ACC112 (cell line): ENCODE measurements at regions not wholly inside any gene's neighbourhood (a gene's known extent, or its start where the extent isn't known, plus 50 kb on each side); places are given as distances from the start of the nearest gene placed in this dataset.
"Not testable (repeated sequence)": the region's sequence is repeated elsewhere in the genome, so short reads cannot be mapped to it uniquely, and the experiment has no call there.

ENCODE experiments used
- H2AFZ ChIP-seq: fragments of 200-600 bp; sonication (generic); one replicate; pipeline ENCODE4 v1.6.0; 2017; ENCODE audit warnings: antibody characterized with exemption, low read length; ENCODE audit not compliant: unreplicated experiment
- H3K27ac ChIP-seq: fragments of 200-600 bp; sonication (generic); 2 replicates; pipeline ENCODE4 v1.5.1; 2014; ENCODE audit warnings: low read depth, mild to moderate bottlenecking, antibody characterized with exemption, low read length, moderate library complexity
- H3K27me3 ChIP-seq: fragments of 200-600 bp; sonication (generic); 2 replicates; pipeline ENCODE4 v1.6.1; 2014; ENCODE audit warnings: mild to moderate bottlenecking, antibody characterized with exemption, low read length, moderate library complexity, mixed read lengths; ENCODE audit not compliant: insufficient read depth
- H3K36me3 ChIP-seq: fragments of 200-600 bp; sonication (generic); 2 replicates; pipeline ENCODE4 v1.6.1; 2016; ENCODE audit warnings: mild to moderate bottlenecking, antibody characterized with exemption, low read length, moderate library complexity, mixed read lengths; ENCODE audit not compliant: insufficient read depth
- H3K4me1 ChIP-seq: fragments of 200-600 bp; sonication (generic); one replicate; pipeline ENCODE4 v1.6.1; 2016; ENCODE audit warnings: low read length, mixed read lengths; ENCODE audit not compliant: insufficient read depth, unreplicated experiment, control insufficient read depth
- H3K4me3 ChIP-seq: fragments of 200-600 bp; sonication (generic); 2 replicates; pipeline ENCODE4 v1.5.1; 2014; ENCODE audit warnings: mild to moderate bottlenecking, low read depth, low read length
- H3K79me2 ChIP-seq: fragments of 200-600 bp; sonication (generic); one replicate; pipeline ENCODE4 v1.6.0; 2016; ENCODE audit warnings: low read length; ENCODE audit not compliant: control insufficient read depth, unreplicated experiment, insufficient read depth

DNA sequence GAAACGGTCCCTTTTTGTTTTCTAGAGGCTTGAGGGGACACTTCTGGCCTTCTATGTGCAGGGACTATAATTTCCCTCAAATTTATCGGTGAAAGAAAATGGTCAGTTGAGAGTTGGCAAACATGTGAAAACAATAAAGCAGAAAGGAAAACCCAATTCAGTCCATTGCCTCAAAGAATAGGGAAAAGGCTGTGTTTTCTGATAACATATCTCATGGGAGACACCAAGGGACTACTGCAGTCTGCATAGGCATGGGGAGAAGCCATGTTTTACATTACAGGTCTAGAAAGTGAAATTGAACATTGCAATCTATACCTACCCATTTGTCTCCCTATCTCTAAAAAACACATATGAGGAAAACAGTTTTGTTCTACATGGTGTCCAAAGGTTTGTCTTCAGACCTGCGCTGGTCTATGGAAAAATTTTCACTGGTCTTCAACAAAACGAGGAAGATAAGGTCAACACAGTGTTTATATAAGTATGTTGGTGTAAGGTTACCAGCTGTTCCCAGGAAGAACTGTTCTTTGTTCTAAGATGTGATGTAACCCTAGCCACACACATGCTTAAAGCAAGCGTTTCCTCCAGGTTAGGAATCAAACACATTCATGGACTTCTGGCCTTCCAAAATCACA, 179.7 kb downstream of the MREG start:
- Histone ChIP-seq H2AFZ (peak overlapping the region; percentile 55), H3K79me2 (no peaks in the 10 kb centered on the region), H3K4me1 (peaks cover 24% of the 10 kb centered on the region), H3K4me3 (no peak overlapping the region), H3K36me3 (no peaks in the 10 kb centered on the region), H3K27me3 (no peaks in the 10 kb centered on the region), H3K27ac (no peak overlapping the region)

DNA sequence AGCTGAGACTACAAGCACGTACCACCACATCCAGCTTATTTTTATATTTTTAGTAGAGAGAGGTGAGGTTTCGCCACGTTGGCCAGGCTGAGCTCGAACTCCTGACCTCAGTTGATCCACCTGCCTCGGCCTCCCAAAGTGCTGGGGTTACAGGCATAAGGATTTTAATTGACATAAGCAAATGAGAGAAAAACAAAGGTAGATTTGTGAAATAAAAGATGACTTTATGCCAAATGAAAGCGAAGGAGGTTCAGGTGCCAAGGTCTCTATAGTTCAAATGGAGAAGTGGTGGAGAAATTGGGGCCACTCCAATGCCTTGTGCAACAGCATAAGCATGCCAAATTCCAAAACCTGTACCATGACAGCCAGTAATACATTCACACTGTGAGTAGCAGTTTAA, 180.6 kb downstream of the MREG start:
- no peaks in the 10 kb centered on the region for H3K79me2 ChIP-seq
- no peak overlapping the region for H3K4me3 ChIP-seq
- no peaks in the 10 kb centered on the region for H3K27me3 ChIP-seq
- no peaks in the 10 kb centered on the region for H3K36me3 ChIP-seq
- no peak overlapping the region for H2AFZ ChIP-seq
- H3K27ac ChIP-seq, result no peak overlapping the region
- peaks cover 24% of the 10 kb centered on the region for H3K4me1 ChIP-seq

DNA sequence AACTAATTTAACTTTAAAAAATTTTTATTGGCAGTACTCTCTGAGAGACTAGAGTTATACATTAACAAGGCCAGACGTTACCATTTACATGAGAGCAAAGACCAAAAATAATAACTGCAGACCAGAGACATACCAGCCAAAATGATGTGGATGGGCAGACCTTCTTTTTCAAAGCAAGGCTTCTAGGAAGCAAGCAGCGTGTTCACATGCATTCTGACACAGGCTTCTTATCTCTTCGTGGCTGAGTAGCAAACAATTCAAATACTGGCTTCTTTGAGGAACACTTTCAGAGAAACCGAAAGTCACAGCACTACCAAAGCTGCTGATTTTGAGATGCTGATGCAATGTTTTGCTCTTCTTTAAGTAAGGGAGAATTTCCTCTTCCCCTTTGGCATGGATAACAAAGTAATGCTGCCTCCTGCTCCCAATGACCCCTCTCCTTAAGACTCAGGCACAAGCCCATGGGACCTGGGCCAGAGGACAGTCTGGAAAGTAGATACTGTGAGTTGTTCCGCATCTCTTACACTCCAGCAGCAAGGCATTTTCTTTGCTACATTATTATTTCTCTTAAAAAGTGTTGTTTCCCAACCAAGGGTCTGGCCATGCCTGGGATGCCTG, 181.9 kb downstream of the MREG start:
- Histone ChIP-seq H3K27ac (peak overlapping the region; percentile 34; the same call in 1 of the 2 replicates), H3K4me3 (no peak overlapping the region), H3K4me1 (peaks cover 37% of the 10 kb centered on the region), H3K27me3 (no peaks in the 10 kb centered on the region), H3K79me2 (no peaks in the 10 kb centered on the region), H3K36me3 (no peaks in the 10 kb centered on the region), H2AFZ (no peak overlapping the region)

GRCh38 chr2:215830304-215830703, 183.0 kb downstream of the MREG start:
- no peak overlapping the region for H2AFZ ChIP-seq
- peaks cover 46% of the 10 kb centered on the region for H3K4me1 ChIP-seq
- H3K4me3 ChIP-seq, result no peak overlapping the region
- no peaks in the 10 kb centered on the region for H3K79me2 ChIP-seq
- no peaks in the 10 kb centered on the region for H3K27me3 ChIP-seq
- no peaks in the 10 kb centered on the region for H3K36me3 ChIP-seq
- H3K27ac ChIP-seq, result peak overlapping the region; percentile 76

DNA sequence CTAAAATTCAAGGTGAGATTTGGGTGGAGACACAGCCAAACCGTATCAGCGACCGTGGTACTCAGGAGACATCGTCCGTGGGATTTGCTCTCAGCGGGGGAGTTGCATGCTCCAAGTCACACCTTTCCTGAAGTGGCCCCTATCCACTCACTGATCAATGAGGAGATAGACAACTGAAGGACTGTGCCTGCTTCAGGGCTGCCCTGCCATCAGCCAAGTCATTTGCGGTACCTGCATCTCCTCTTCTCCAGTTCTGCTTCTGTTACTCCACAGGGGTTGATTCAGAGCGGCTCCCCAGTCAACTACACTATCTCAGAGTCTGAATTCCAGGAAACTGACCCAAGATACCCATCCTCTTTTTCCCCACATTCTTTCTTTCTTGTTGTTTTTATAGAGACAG, 184.1 kb downstream of the MREG start:
- H3K36me3 ChIP-seq, result no peaks in the 10 kb centered on the region
- H3K4me3 ChIP-seq, result no peak overlapping the region
- H3K27me3 ChIP-seq, result no peaks in the 10 kb centered on the region
- H3K27ac ChIP-seq, result peak overlapping the region; percentile 76; the same call in 1 of the 2 replicates
- no peak overlapping the region for H2AFZ ChIP-seq
- H3K79me2 ChIP-seq, result no peaks in the 10 kb centered on the region
- peaks cover 46% of the 10 kb centered on the region for H3K4me1 ChIP-seq

DNA sequence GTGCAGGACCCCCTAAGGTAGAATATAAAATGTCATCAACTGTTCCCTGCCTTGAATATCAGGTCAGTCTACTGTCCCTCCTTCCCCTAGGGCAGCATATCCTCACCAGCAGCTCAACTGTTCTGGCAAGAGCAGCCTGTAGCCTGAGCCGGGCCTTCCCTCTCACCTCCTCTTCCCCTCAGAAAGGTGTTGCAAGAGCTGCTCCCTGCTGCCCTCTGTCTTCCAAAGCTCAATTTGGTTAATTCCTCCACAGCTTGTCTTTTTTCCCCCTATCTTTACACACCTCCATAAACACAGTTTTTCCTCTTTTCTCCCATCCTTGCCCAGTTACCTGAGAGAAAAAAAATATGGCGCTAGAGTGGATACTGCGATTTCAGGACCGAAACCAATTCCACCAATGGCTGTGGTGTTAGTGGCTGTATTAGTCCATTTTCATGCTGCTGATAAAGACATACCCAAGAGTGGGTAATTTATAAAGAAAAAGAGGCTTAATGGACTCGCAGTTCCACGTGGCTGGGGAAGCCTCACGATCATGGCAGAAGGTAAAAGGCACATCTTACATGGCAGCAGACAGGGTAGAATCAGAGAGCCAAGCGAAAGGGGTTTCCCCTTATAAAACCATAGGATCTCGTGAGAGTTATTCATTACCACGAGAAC, 184.7 kb downstream of the MREG start:
- no peaks in the 10 kb centered on the region for H3K79me2 ChIP-seq
- no peak overlapping the region for H2AFZ ChIP-seq
- H3K27me3 ChIP-seq, result no peaks in the 10 kb centered on the region
- H3K27ac ChIP-seq, result peak overlapping the region; percentile 31; the same call in 1 of the 2 replicates
- peaks cover 44% of the 10 kb centered on the region for H3K4me1 ChIP-seq
- no peak overlapping the region for H3K4me3 ChIP-seq
- H3K36me3 ChIP-seq, result no peaks in the 10 kb centered on the region

GRCh38 chr2:215826838-215827441, 186.4 kb downstream of the MREG start:
- Histone ChIP-seq H3K4me1 (peaks cover 36% of the 10 kb centered on the region), H3K27ac (peak overlapping the region; percentile 87)

GRCh38 chr2:215826376-215826775, 187.0 kb downstream of the MREG start:
- H3K4me1 ChIP-seq, result peaks cover 31% of the 10 kb centered on the region
- H3K4me3 ChIP-seq, result peak overlapping the region; percentile 41
- H2AFZ ChIP-seq, result peak overlapping the region; percentile 19
- H3K36me3 ChIP-seq, result no peaks in the 10 kb centered on the region
- no peaks in the 10 kb centered on the region for H3K79me2 ChIP-seq
- H3K27me3 ChIP-seq, result no peaks in the 10 kb centered on the region
- H3K27ac ChIP-seq, result peak overlapping the region; percentile 87

More at GRCh38 chr2:215826838-215827441, 186.4 kb downstream of the MREG start:
- peak overlapping the region; percentile 41 for H3K4me3 ChIP-seq
- H3K36me3 ChIP-seq, result no peaks in the 10 kb centered on the region
- no peaks in the 10 kb centered on the region for H3K27me3 ChIP-seq
- H2AFZ ChIP-seq, result peak overlapping the region; percentile 19
- H3K79me2 ChIP-seq, result no peaks in the 10 kb centered on the region

DNA sequence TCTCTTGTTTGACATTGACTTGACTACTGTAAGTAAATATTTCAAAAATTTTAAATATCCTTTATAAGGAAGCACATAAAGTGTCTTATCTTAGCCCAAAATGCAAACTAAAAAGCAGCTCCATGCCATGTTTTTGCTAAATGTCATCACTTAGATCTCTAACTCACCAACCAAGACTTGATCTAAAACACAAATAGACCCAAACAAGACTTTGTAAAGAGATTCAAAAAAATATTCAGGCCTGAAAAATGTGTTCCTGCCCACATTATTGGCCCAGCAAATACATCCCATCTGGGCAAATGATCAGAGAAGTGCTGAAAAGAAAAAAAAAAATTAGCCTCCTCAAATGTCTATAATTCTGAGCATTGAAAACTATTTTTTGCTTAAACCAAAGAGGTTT, 187.6 kb downstream of the MREG start:
- Histone ChIP-seq H3K79me2 (no peaks in the 10 kb centered on the region), H2AFZ (peak overlapping the region; percentile 50), H3K4me1 (peaks cover 28% of the 10 kb centered on the region), H3K4me3 (no peak overlapping the region), H3K27ac (peak overlapping the region; percentile 87; the same call in 1 of the 2 replicates), H3K27me3 (no peaks in the 10 kb centered on the region), H3K36me3 (no peaks in the 10 kb centered on the region)

DNA sequence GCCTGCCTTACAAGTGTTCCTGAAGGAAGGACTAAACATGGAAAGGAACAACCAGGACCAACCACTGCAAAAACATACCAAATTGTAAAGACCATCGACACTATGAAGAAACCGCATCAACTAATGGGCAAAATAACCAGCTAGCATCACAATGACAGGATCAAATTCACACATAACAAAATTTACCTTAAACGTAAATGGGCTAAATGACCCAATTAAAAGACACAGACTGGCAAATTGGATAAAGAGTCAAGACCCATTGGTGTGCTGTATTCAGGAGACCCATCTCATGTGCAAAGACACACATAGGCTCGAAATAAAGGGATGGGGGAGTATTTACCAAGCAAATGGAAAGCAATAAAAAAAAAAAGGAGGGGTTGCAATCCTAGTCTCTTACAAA, 192.1 kb downstream of the MREG start:
- H3K4me1 ChIP-seq, H3K79me2 ChIP-seq, H3K27ac ChIP-seq, H2AFZ ChIP-seq, H3K36me3 ChIP-seq, H3K27me3 ChIP-seq, H3K4me3 ChIP-seq: not testable (repeated sequence)
